OCI-LY7 (cell line): ENCODE measurements at regions not wholly inside any gene's neighbourhood (a gene's known extent, or its start where the extent isn't known, plus 50 kb on each side); places are given as distances from the start of the nearest gene placed in this dataset.

Experiments
- BruUV-seq: library from RNA; stranded (reverse); fragments of 400-500 nt; replicated peaks from 2 replicates; lab custom pipeline; 2021; lab: Mats Ljungman, UMichigan
- CTCF ChIA-PET: fragments of 300-600 bp; sonication (Branson Sonifier 250); formaldehyde crosslinking; loops from one replicate; lab custom pipeline; 2022; ENCODE audit warnings: antibody characterized with exemption; ENCODE audit not compliant: unreplicated experiment; lab: Charles Lee
- POLR2A ChIA-PET: fragments of 300-600 bp; sonication (Branson Sonifier 250); formaldehyde crosslinking; loops from one replicate; lab custom pipeline; 2022; ENCODE audit warnings: antibody characterized with exemption; lab: Charles Lee
- DNase-seq: peaks from one replicate; pipeline ENCODE4 v3.0.0-alpha.2; 2015; ENCODE audit warnings: low spot score
- H2AFZ ChIP-seq: fragments of 200-600 bp; sonication (generic), shearing (Covaris generic); 2 replicates; pipeline ENCODE4 v1.6.1; 2014; ENCODE audit warnings: mild to moderate bottlenecking, antibody characterized with exemption, low read length, moderate library complexity
- H3K27ac ChIP-seq: fragments of 200-600 bp; sonication (generic); 2 replicates; pipeline ENCODE4 v1.5.1; 2014; ENCODE audit warnings: mixed run types, low read depth, mild to moderate bottlenecking, moderate library complexity, low read length, inconsistent platforms; ENCODE audit not compliant: poor library complexity, severe bottlenecking
- H3K36me3 ChIP-seq: fragments of 200-600 bp; sonication (generic); 2 replicates; pipeline ENCODE4 v1.6.1; 2014; ENCODE audit warnings: mild to moderate bottlenecking, antibody characterized with exemption, low read length, moderate library complexity, mixed read lengths; ENCODE audit not compliant: insufficient read depth
- H3K4me1 ChIP-seq: fragments of 200-600 bp; sonication (generic); 2 replicates; pipeline ENCODE4 v1.5.1; 2014; ENCODE audit warnings: mild to moderate bottlenecking, low read length; ENCODE audit not compliant: insufficient read depth, poor library complexity, severe bottlenecking
- H3K4me2 ChIP-seq: fragments of 200-600 bp; sonication (generic); 2 replicates; pipeline ENCODE4 v1.6.1; 2014; ENCODE audit warnings: mild to moderate bottlenecking, low read length
- H3K4me3 ChIP-seq: fragments of 200-600 bp; sonication (generic); 2 replicates; pipeline ENCODE4 v1.5.1; 2014; ENCODE audit warnings: mild to moderate bottlenecking, low read depth, low read length; ENCODE audit not compliant: poor library complexity, severe bottlenecking
- H3K79me2 ChIP-seq: fragments of 200-600 bp; sonication (generic); 2 replicates; pipeline ENCODE4 v1.6.1; 2016; ENCODE audit warnings: low read depth, mild to moderate bottlenecking, low read length, moderate library complexity, mixed read lengths; ENCODE audit not compliant: insufficient read depth
- H3K9me2 ChIP-seq: fragments of 200-600 bp; sonication (generic); 2 replicates; pipeline ENCODE4 v1.6.1; 2016; ENCODE audit warnings: mild to moderate bottlenecking, low read length, mixed read lengths; ENCODE audit not compliant: insufficient read depth
- H3K9me3 ChIP-seq: fragments of 200-600 bp; sonication (generic); 2 replicates; pipeline ENCODE4 v1.6.1; 2014; ENCODE audit warnings: mild to moderate bottlenecking, mixed run types, low read length, mixed read lengths
- H4K20me1 ChIP-seq: fragments of 200-600 bp; sonication (generic); 2 replicates; pipeline ENCODE4 v1.6.1; 2014; ENCODE audit warnings: mild to moderate bottlenecking, antibody characterized with exemption, low read length, moderate library complexity, mixed read lengths; ENCODE audit not compliant: insufficient read depth
- CTCF ChIP-seq: fragments of 200-600 bp; sonication (generic); conservative IDR thresholded peaks from 2 replicates; pipeline ENCODE4 v1.5.1; 2014; ENCODE audit warnings: mild to moderate bottlenecking, antibody characterized with exemption, low read length, moderate library complexity, mixed read lengths
- EZH2phosphoT487 ChIP-seq: fragments of 200-600 bp; sonication (generic); IDR thresholded peaks from 2 replicates; pipeline ENCODE4 v1.6.1; 2018; ENCODE audit warnings: low read depth, borderline replicate concordance, mild to moderate bottlenecking, mixed run types, antibody characterized with exemption, low read length, moderate library complexity, mixed read lengths
- intact Hi-C: fragments of 100-400 bp; cut with micrococcal nuclease; formaldehyde crosslinking; loops from one replicate; pipeline ENCODE4 v1.10.0; 2022; ENCODE audit not compliant: unreplicated experiment

- H3K36me3 ChIP-seq: no peaks in the 10 kb centered on the region
- no peak overlapping the region for H3K4me2 ChIP-seq
- no peaks in the 10 kb centered on the region for H3K9me3 ChIP-seq
- POLR2A ChIA-PET: interaction anchor here (1.2 kb wide), 1 partner anchor 11 kb away, joined by 3 read pairs; no protein-coding TSS in a partner anchor
- H2AFZ ChIP-seq: no peak overlapping the region
- no peak overlapping the region for H3K27ac ChIP-seq
- H3K4me3 ChIP-seq: no peak overlapping the region
- DNase-seq: no peak
- H4K20me1 ChIP-seq: no peaks in the 10 kb centered on the region
- intact Hi-C loops: no loop called here
- H3K4me1 ChIP-seq: no peaks in the 10 kb centered on the region
- no peaks in the 10 kb centered on the region for H3K79me2 ChIP-seq
- CTCF ChIA-PET: no interaction called here
- TF ChIP-seq CTCF (no peak), EZH2phosphoT487 (no peak)
- H3K9me2 ChIP-seq: no peaks in the 10 kb centered on the region
- no TSS peak for BruUV-seq
These were observed 84.7 kb downstream of the GLI2 start for GRCh38 chr2:120820263-120820952.

GRCh38 chr2:120820953-120821279 is 85.2 kb downstream of the GLI2 start:
- CTCF ChIA-PET: no interaction called here
- TF ChIP-seq CTCF (no peak), EZH2phosphoT487 (no peak)
- POLR2A ChIA-PET: no interaction called here
- no peaks in the 10 kb centered on the region for H3K9me3 ChIP-seq
- no peaks in the 10 kb centered on the region for H3K4me1 ChIP-seq
- H2AFZ ChIP-seq: no peak overlapping the region
- BruUV-seq: no TSS peak
- no peak overlapping the region for H3K27ac ChIP-seq
- no peaks in the 10 kb centered on the region for H3K79me2 ChIP-seq
- H3K4me3 ChIP-seq: no peak overlapping the region
- H3K4me2 ChIP-seq: no peak overlapping the region
- H3K36me3 ChIP-seq: no peaks in the 10 kb centered on the region
- no peaks in the 10 kb centered on the region for H3K9me2 ChIP-seq
- DNase-seq: no peak
- H4K20me1 ChIP-seq: no peaks in the 10 kb centered on the region
- intact Hi-C loops: no loop called here

- TF ChIP-seq CTCF (no peak), EZH2phosphoT487 (no peak)
- BruUV-seq: no TSS peak
- DNase-seq: no peak
- Histone ChIP-seq H3K4me3 (no peak overlapping the region), H3K27ac (no peak overlapping the region), H3K36me3 (no peaks in the 10 kb centered on the region), H3K4me2 (no peak overlapping the region), H3K79me2 (no peaks in the 10 kb centered on the region), H3K9me2 (no peaks in the 10 kb centered on the region), H3K9me3 (no peaks in the 10 kb centered on the region), H2AFZ (no peak overlapping the region), H3K4me1 (no peaks in the 10 kb centered on the region), H4K20me1 (no peaks in the 10 kb centered on the region)
- CTCF ChIA-PET: no interaction called here
- POLR2A ChIA-PET: interaction anchor here (0.5 kb wide), 1 partner anchor 270 kb away, joined by 3 read pairs; no protein-coding TSS in a partner anchor
- intact Hi-C loops: no loop called here
These were observed 85.9 kb downstream of the GLI2 start for GRCh38 chr2:120821446-120822160.
